B cell (primary cell): ENCODE measurements at regions not wholly inside any gene's neighbourhood (a gene's known extent, or its start where the extent isn't known, plus 50 kb on each side); places are given as distances from the start of the nearest gene placed in this dataset.

ENCODE experiments used
- CTCF ChIP-seq: fragments of 200-600 bp; IDR thresholded peaks from one replicate; pipeline ENCODE4 v1.8.0; 2022; ENCODE audit warnings: antibody characterized with exemption, mild to moderate bottlenecking
- EZH2 ChIP-seq: IDR thresholded peaks from 2 replicates; pipeline ENCODE4 v1.6.1; 2012; ENCODE audit warnings: borderline replicate concordance, low read depth, mild to moderate bottlenecking, moderate library complexity, low read length; ENCODE audit not compliant: insufficient read depth, poor library complexity, severe bottlenecking

- no peak for TF ChIP-seq EZH2
- no peak for TF ChIP-seq CTCF
Observed at GRCh38 chr2:19299522-19299921, 58.9 kb downstream of the OSR1 start.
